ENCODE measurements at regions not wholly inside any gene's neighbourhood (a gene's known extent, or its start where the extent isn't known, plus 50 kb on each side); places are given as distances from the start of the nearest gene placed in this dataset.

- no peaks in the 10 kb centered on the region for H3K36me3 ChIP-seq (ENCODE audit: control insufficient read depth, insufficient read depth, low read length)
- no peak overlapping the region for H3K4me3 ChIP-seq (ENCODE audit: low read length)
- H3K9me3 ChIP-seq (ENCODE audit: control insufficient read depth, low read length) = peaks cover 39% of the 10 kb centered on the region
- no peaks in the 10 kb centered on the region for H3K27me3 ChIP-seq (ENCODE audit: control insufficient read depth, insufficient read depth, low read length, poor library complexity, severe bottlenecking)
- H3K27ac ChIP-seq (ENCODE audit: low read depth, low read length) = no peak overlapping the region
- 76 to 84% methylated on average over 2 to 5 of the region's 6 CpGs for WGBS, 2 experiments (ENCODE audit: insufficient coverage in 1 of 2, insufficient read length in 1 of 2)
- H3K4me3 Mint-ChIP-seq = no peak overlapping the region
- H3K9ac ChIP-seq (ENCODE audit: extremely low read depth, low read length, poor library complexity, severe bottlenecking) = no peak overlapping the region
- no peak for TF ChIP-seq CTCF (conservative IDR thresholded peaks at IDR 0.05)
- no peak overlapping the region for H3K27ac Mint-ChIP-seq
- peaks cover 63% of the 10 kb centered on the region for H3K9me3 Mint-ChIP-seq
- no peak for DNase-seq
- H3K36me3 Mint-ChIP-seq (ENCODE audit: low read depth) = no peaks in the 10 kb centered on the region
- H3K27me3 Mint-ChIP-seq (ENCODE audit: insufficient read depth) = no peaks in the 10 kb centered on the region
- no peaks in the 10 kb centered on the region for H3K4me1 Mint-ChIP-seq
- H3K4me1 ChIP-seq (ENCODE audit: control insufficient read depth, insufficient read depth, low read length) = no peaks in the 10 kb centered on the region
Measured at GRCh38 chr3:90261481-90262433, 1154.3 kb downstream of the EPHA3 start.
